Ramos (cell line): ENCODE measurements at regions not wholly inside any gene's neighbourhood (a gene's known extent, or its start where the extent isn't known, plus 50 kb on each side); places are given as distances from the start of the nearest gene placed in this dataset.

Source experiments
- in situ Hi-C: fragments of 300-500 bp; cut with MboI; formaldehyde crosslinking; loops from one replicate; pipeline ENCODE4 v1.14.3; 2022; ENCODE audit warnings: low sequenced_read_pairs; ENCODE audit not compliant: unreplicated experiment

DNA sequence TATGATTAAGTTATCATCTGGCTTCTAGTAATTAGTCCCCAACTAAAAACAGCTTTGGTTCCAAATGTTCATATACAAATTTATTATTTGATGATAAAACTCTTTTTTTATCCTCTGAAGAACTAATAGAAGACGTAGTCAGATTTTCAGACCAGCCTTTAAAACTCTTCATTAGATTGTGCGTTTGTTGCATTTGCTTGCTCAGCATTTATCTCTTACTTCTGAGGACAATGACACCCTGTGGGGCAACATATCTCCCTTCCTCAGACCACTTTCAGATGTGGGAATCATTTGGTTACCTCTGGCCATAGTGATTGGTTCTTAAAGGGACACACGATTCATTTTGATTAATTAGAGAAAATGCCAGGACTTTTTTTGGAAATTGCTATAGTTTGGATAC, 481.8 kb downstream of the HAO1 start:
- in situ Hi-C loops: no loop called here

- in situ Hi-C loops: no loop called here
These were observed 481.2 kb downstream of the HAO1 start for GRCh38 chr20:7459083-7459482.

- in situ Hi-C loops: no loop called here
These were observed 477.0 kb downstream of the HAO1 start for GRCh38 chr20:7463290-7463689.

DNA sequence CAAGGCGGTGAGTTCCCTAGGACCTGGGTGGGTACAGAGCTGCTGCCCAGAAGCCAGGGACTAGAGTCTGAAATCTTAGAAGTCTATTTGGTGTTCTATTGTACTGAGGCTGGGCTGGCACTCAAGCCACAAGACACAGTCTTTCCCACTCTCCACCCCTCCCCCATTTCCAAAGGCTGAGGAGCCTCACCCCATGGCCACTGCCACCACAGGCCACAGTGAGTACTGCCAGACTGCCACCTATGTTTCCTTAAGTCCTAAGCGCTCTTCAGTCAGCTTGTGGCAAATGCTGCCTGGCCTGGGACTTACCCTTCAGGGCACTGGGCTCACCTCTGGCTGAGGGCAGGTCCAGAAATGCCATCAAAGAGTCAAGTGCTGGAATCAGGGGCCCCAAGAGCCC, 469.3 kb downstream of the HAO1 start:
- in situ Hi-C loops: no loop called here

DNA sequence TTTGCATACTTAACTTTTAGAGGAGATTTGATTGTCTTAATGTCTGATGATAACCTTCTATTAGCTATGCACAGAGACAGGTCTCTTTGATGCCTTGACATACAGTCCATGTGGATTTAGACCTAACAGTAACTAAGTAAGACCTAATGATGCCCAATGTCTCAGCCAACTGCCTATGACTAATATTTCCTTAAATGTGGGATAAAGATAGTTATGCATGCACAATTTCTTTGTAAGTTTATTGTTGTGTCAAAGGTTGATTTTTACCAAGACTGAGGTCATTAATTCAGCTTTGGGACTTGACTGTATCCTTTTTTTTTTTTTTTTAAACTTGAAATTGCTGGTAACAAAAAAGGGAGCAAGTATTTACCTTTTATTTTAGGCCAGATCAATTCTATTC, 450.0 kb downstream of the HAO1 start:
- in situ Hi-C loops: no loop called here

- in situ Hi-C loops: no loop called here
These were observed 448.0 kb downstream of the HAO1 start for GRCh38 chr20:7492257-7492656.

GRCh38 chr20:7493311-7493710, 446.9 kb downstream of the HAO1 start:
- in situ Hi-C loops: no loop called here

DNA sequence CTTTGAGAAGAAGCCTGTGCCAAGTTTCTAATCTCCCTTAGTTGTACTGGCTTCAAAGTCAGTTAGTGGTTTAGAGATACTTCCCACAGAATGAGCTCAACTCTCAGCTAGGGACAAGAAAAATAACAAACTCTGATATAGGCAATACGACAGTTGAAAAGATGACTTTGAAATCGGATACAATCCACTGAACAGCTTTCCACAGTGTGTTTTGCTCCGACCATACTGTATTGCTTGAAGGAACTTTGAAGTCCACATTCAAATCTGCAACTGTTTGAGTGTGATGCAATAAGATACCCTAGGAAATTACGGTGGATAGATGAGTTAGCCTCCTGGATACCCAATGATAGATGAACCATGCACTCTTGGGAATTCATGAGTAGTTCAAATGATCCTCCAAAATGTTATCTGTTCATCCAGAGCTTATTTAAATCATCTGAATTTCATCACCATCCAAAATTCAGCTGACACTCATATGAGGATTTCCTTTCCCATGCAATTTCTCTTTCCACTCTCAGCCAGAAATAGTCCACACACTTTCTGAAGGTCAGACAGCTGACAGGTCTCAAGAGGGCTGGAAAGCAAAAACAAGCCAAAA, 443.8 kb downstream of the HAO1 start:
- in situ Hi-C loops: no loop called here

GRCh38 chr20:7497985-7498384, 442.3 kb downstream of the HAO1 start:
- in situ Hi-C loops: no loop called here

DNA sequence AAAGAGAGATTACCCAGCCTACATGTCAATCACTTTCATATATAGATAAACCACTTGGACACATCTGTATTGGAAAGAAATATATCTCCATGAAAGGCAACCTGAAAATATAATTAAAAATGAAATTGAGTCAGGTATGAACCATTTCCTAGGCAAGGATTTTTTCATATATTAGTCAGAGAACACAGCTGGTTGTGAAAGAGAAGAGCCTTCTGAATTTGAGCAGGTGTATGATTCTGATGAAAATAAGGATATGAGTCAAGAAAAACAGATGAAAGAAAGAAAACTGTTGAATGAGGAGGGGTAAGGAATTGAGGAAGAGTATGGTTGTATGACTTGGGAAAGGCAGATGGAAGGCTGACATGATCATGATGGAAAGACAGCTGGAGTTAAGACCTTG, 441.1 kb downstream of the HAO1 start:
- in situ Hi-C loops: no loop called here

- in situ Hi-C loops: no loop called here
These were observed 440.0 kb downstream of the HAO1 start for GRCh38 chr20:7500231-7500663.

DNA sequence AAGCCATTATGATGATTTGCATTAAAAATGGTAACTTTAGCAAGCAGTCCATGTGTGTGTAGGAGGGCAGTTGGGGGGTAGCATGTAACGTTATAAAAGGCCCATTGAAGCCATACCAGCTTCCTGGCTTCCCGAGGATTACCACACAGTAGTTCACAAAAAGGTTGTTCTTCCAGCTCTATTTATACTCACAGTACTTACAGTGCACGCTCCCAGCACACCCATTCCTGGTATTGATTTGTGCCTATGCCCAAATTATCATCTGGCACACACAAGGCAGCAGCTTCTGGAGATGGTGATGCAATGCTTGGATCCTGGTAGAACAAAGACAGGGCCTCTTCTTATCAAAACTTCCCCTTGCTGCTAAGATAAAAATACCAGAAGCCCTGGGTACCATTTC, 436.8 kb downstream of the HAO1 start:
- in situ Hi-C loops: no loop called here

DNA sequence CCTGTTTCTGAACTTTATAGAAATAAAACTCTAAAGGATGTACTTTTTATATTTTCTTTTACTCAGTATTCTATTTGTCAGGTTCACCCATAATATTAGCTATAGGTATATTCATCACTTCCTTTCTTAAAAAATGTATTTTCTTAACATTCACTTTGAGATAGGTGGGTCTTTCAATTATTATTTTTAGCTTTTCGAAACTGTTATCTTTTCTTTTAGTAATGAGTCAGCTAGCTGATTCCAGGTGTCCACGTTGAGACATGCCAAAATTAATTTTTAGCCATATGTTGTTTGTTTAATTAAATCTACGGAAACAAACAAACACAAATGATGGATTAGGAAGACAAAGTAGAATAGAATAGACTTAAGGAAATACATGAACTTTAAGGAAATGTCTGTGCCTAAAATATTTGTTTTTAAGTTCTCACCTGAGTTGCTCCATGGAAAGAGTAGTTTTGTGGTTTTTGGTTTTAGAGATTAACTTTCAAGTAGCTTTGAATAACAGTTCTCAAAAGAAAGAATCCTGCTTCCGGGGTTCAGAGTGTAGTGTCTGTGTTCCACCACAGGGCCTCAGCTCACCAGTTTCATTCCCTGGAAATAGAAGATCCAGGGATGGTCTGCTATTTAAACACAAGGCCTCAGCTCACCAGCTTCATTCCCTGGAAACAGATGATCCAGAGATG, 435.0 kb downstream of the HAO1 start:
- in situ Hi-C loops: no loop called here

GRCh38 chr20:7505835-7506221, 434.4 kb downstream of the HAO1 start:
- in situ Hi-C loops: no loop called here

- in situ Hi-C loops: no loop called here
These were observed 423.6 kb downstream of the HAO1 start for GRCh38 chr20:7516621-7517111.

GRCh38 chr20:7520361-7520760, 419.9 kb downstream of the HAO1 start:
- in situ Hi-C loops: no loop called here

DNA sequence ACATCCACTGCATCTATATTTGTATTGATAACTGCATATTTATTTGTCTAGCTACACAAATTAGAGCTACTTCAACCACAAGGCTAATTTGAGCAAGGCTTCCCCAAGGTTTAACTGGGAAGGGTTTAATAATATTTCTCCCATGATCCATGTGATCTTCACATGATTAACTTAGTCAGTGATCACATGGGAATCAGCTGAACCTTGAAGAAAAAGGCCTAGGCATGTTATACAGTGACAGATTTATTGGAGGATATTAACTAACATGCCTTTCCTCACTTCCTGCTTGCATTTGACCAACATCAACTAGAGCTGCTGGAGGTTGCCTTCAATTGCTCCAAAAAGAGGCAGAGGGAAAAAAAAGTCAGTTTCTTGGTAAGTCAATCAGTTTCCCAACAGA, 417.0 kb downstream of the HAO1 start:
- in situ Hi-C loops: no loop called here

DNA sequence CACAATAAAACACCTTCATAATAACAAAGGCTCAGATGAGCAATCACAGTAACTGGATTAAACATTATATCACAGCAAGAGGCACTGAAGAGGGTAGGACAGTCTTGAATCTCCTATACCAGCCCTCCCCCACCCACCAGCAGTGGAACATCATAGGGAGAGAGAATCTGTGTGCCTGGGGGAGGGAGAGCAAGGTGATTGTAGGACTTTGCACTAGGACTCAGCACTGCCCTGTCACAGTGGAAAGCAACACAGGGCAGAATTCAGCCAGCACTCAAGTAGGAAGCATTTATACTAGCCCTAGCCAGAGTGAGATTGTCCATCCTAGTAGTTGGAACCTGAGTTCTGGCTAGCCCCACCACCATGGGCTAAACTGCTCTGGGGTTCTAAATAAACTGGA, 400.2 kb downstream of the HAO1 start:
- in situ Hi-C loops: no loop called here

DNA sequence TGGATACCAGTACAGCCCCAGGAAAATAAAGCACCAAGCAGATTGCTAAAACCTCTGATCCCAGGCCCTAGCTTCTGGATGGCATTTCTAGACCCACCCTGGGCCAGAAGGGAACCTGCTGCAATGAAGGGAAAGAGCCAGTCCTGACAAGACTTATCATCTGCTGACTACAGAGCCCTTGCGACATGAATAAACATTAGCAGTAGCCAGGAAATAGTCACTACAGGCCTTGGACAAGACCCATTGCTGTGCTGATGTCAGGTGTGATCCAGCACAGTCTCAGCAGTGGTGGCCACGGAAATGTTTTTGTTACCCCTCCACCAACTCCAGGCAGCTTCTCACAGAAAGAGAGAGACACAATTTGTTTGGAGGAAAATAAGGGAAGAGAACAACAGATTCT, 399.3 kb downstream of the HAO1 start:
- in situ Hi-C loops: no loop called here

GRCh38 chr20:7571101-7571500, 369.2 kb downstream of the HAO1 start:
- in situ Hi-C loops: no loop called here

DNA sequence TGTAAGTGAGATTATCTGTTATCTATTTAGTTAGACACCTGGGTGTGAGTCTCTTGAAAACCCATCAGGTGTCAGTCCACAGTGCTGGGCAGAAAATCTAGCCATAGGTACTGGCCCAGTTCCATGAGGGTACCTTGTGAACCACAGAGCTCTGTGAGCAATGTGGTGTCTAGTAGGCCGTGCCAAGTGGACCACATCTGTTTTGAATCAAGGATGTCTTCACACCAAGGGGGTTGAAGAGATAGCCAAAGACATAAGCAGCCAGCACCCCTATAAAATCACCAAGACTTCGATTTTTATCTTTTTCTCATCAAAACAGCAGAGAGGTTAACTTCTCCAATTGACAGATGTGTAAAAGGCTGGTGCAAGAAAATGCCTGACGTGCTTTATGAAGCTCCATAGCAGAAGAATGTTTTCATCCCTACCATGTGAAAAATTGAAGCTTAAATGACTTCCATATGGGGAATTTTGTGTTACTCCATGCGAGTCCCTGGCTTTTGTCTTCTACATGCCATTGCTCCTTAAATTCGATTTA, 368.7 kb downstream of the HAO1 start:
- in situ Hi-C loops: no loop called here

DNA sequence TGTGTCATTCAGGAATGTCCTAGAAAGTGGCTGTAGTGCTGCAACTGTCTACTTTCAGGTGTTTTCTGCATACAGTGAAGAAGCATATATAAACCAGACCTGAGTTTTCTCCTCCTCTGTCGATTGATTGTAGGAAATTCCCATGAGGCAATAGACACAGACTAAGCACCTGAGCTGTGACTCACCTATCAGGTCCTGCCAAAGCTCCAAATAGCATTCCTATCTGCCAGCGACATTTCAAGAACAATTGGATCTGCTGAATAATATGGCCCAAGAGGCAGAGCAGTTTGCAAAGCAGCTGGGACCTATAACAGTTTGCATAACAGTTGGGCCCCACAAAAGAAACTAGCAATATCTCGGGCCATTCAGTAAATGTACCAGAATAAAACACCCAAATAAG, 360.4 kb downstream of the HAO1 start:
- in situ Hi-C loops: no loop called here
